Keratinocyte (primary cell): ENCODE measurements at regions not wholly inside any gene's neighbourhood (a gene's known extent, or its start where the extent isn't known, plus 50 kb on each side); places are given as distances from the start of the nearest gene placed in this dataset.

ENCODE experiments used
- EZH2 ChIP-seq: IDR thresholded peaks from one replicate; pipeline ENCODE4 v1.6.1; 2012; ENCODE audit warnings: inconsistent platforms, mild to moderate bottlenecking, low read length, moderate library complexity
- TF ChIP-seq, protein P1 (sequence below), 3 experiments: IDR thresholded peaks in 1 of 3; conservative IDR thresholded peaks in 1 of 3; optimal IDR thresholded peaks in 1 of 3; 2 replicates in 2 of 3; 3 replicates in 1 of 3; pipeline versions ENCODE3 to v1.5.1; 2011; ENCODE audit warnings: low read length in 3 of 3, mild to moderate bottlenecking in 3 of 3, moderate library complexity in 2 of 3, control low read depth in 1 of 3, inconsistent platforms in 1 of 3; ENCODE audit not compliant: insufficient read depth in 2 of 3; ENCODE audit errors: extremely low read depth in 1 of 3

DNA sequence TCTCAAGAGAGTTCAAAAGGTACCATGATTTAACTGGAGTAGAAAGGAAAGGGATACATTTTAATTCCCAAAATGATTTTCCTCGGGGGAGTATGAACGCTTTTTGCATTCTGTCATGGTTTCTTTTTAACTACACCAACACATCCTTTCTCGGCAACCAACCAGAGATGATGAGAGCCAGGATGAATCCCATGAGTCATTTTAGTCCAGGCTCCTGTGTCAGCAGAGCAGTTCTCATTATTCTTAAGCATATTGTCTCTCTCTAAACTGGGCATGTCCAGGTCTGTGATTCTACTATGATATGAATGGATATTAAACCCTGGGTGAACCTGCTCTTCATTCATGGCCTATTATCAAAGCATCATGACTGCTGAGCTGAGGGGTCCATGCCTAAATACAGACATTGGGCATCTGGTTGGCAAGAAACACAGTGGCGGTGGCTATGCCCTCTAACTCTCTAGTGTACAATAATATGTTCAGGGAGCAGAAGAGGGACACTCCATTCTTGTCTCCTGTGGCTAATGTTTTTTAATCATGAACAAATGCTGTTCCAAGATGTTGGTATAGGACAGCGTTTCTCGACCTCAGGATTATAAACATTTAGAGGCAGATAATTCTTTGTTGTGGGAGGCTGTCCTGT is 124.3 kb upstream of the ESRRG start:
- TF ChIP-seq, protein P1, sequence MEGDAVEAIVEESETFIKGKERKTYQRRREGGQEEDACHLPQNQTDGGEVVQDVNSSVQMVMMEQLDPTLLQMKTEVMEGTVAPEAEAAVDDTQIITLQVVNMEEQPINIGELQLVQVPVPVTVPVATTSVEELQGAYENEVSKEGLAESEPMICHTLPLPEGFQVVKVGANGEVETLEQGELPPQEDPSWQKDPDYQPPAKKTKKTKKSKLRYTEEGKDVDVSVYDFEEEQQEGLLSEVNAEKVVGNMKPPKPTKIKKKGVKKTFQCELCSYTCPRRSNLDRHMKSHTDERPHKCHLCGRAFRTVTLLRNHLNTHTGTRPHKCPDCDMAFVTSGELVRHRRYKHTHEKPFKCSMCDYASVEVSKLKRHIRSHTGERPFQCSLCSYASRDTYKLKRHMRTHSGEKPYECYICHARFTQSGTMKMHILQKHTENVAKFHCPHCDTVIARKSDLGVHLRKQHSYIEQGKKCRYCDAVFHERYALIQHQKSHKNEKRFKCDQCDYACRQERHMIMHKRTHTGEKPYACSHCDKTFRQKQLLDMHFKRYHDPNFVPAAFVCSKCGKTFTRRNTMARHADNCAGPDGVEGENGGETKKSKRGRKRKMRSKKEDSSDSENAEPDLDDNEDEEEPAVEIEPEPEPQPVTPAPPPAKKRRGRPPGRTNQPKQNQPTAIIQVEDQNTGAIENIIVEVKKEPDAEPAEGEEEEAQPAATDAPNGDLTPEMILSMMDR (optimal IDR thresholded peaks at IDR 0.05 in 1 of 3, IDR thresholded peaks at IDR 0.05 in 1 of 3, conservative IDR thresholded peaks at IDR 0.05 in 1 of 3; ENCODE audit: extremely low read depth in 1 of 3, insufficient read depth in 2 of 3, low read length in 3 of 3) = no peak
- no peak for TF ChIP-seq EZH2
